Skeletal muscle tissue (tissue), 3 donors: ENCODE measurements at regions not wholly inside any gene's neighbourhood (a gene's known extent, or its start where the extent isn't known, plus 50 kb on each side); places are given as distances from the start of the nearest gene placed in this dataset.

Experiments used
- H3K27ac ChIP-seq: one replicate; pipeline ENCODE4 v1.7.0; 2013; ENCODE audit warnings: mild to moderate bottlenecking, low read depth, low read length, inconsistent platforms
- H3K27me3 ChIP-seq, 3 donors: one replicate each; pipeline ENCODE4 v1.7.0; 2013; ENCODE audit warnings: low read length in 3 of 3; ENCODE audit not compliant: control insufficient read depth in 3 of 3, insufficient read depth in 3 of 3
- H3K36me3 ChIP-seq, 3 donors: one replicate each; pipeline ENCODE4 v1.7.0; 2013; ENCODE audit warnings: low read length in 3 of 3; ENCODE audit not compliant: control insufficient read depth in 3 of 3, insufficient read depth in 3 of 3
- H3K4me1 ChIP-seq, 3 donors: one replicate each; pipeline ENCODE4 v1.7.0; 2013; ENCODE audit warnings: low read length in 3 of 3, mild to moderate bottlenecking in 3 of 3; ENCODE audit not compliant: control insufficient read depth in 3 of 3, insufficient read depth in 3 of 3
- H3K4me3 ChIP-seq, 3 donors: one replicate each; pipeline ENCODE4 v1.7.0; 2013; ENCODE audit warnings: low read length in 3 of 3
- H3K9ac ChIP-seq, 3 donors: one replicate each; pipeline ENCODE4 v1.7.0; 2013; ENCODE audit warnings: low read length in 3 of 3, mild to moderate bottlenecking in 3 of 3, moderate library complexity in 2 of 3, low read depth in 1 of 3
- H3K9me3 ChIP-seq, 3 donors: one replicate each; pipeline ENCODE4 v1.7.0; 2013; ENCODE audit warnings: low read length in 3 of 3; ENCODE audit not compliant: control insufficient read depth in 3 of 3
- donor health status: Osteomylitis.

- H3K9ac ChIP-seq, result no peak overlapping the region
- H3K4me1 ChIP-seq, result no peaks in the 10 kb centered on the region
- H3K36me3 ChIP-seq, result no peaks in the 10 kb centered on the region
- H3K4me3 ChIP-seq, result no peak overlapping the region
- no peaks in the 10 kb centered on the region for H3K9me3 ChIP-seq
- H3K27ac ChIP-seq, result no peak overlapping the region
- H3K27me3 ChIP-seq, result no peaks in the 10 kb centered on the region
These were observed 555.2 kb upstream of the PCDH10 start for GRCh38 chr4:132593717-132594400.

- H3K27ac ChIP-seq, result no peak overlapping the region
- H3K9me3 ChIP-seq, result no peaks in the 10 kb centered on the region
- H3K9ac ChIP-seq, result no peak overlapping the region
- H3K36me3 ChIP-seq, result no peaks in the 10 kb centered on the region
- H3K27me3 ChIP-seq, result no peaks in the 10 kb centered on the region
- no peaks in the 10 kb centered on the region for H3K4me1 ChIP-seq
- H3K4me3 ChIP-seq, result no peak overlapping the region
These were observed 552.9 kb upstream of the PCDH10 start for GRCh38 chr4:132596186-132596585.

GRCh38 chr4:132605551-132605950, 543.5 kb upstream of the PCDH10 start:
- Histone ChIP-seq H3K36me3 (no peaks in the 10 kb centered on the region), H3K4me1 (no peaks in the 10 kb centered on the region), H3K27me3 (no peaks in the 10 kb centered on the region), H3K4me3 (no peak overlapping the region), H3K9ac (no peak overlapping the region), H3K9me3 (no peaks in the 10 kb centered on the region), H3K27ac (no peak overlapping the region)

- Histone ChIP-seq H3K36me3 (no peaks in the 10 kb centered on the region), H3K4me1 (no peaks in the 10 kb centered on the region), H3K4me3 (no peak overlapping the region), H3K9ac (no peak overlapping the region), H3K9me3 (peaks cover 0 to 2% (median 0%) of the 10 kb centered on the region in 3 donors), H3K27me3 (no peaks in the 10 kb centered on the region), H3K27ac (no peak overlapping the region)
These were observed 534.4 kb upstream of the PCDH10 start for GRCh38 chr4:132614682-132615081.

- Histone ChIP-seq H3K4me1 (no peaks in the 10 kb centered on the region), H3K9me3 (peaks cover 0 to 2% (median 0%) of the 10 kb centered on the region in 3 donors), H3K27me3 (no peaks in the 10 kb centered on the region), H3K4me3 (no peak overlapping the region), H3K27ac (no peak overlapping the region), H3K36me3 (no peaks in the 10 kb centered on the region), H3K9ac (no peak overlapping the region)
These were observed 529.1 kb upstream of the PCDH10 start for GRCh38 chr4:132619968-132620367.

GRCh38 chr4:132642016-132642817, 506.9 kb upstream of the PCDH10 start:
- Histone ChIP-seq H3K27me3 (no peaks in the 10 kb centered on the region), H3K9me3 (no peaks in the 10 kb centered on the region), H3K4me3 (no peak overlapping the region), H3K4me1 (no peaks in the 10 kb centered on the region), H3K36me3 (no peaks in the 10 kb centered on the region), H3K27ac (no peak overlapping the region), H3K9ac (no peak overlapping the region)

- Histone ChIP-seq H3K36me3 (no peaks in the 10 kb centered on the region), H3K4me1 (no peaks in the 10 kb centered on the region), H3K27me3 (no peaks in the 10 kb centered on the region), H3K27ac (no peak overlapping the region), H3K4me3 (no peak overlapping the region), H3K9ac (no peak overlapping the region), H3K9me3 (no peaks in the 10 kb centered on the region)
These were observed 502.9 kb upstream of the PCDH10 start for GRCh38 chr4:132646186-132646585.

- Histone ChIP-seq H3K9ac (no peak overlapping the region), H3K27ac (no peak overlapping the region), H3K27me3 (no peaks in the 10 kb centered on the region), H3K4me3 (no peak overlapping the region), H3K4me1 (no peaks in the 10 kb centered on the region), H3K9me3 (no peaks in the 10 kb centered on the region), H3K36me3 (no peaks in the 10 kb centered on the region)
These were observed 497.9 kb upstream of the PCDH10 start for GRCh38 chr4:132651196-132651595.

GRCh38 chr4:132660181-132660580, 488.9 kb upstream of the PCDH10 start:
- Histone ChIP-seq H3K9ac (no peak overlapping the region), H3K36me3 (no peaks in the 10 kb centered on the region), H3K27me3 (no peaks in the 10 kb centered on the region), H3K4me3 (no peak overlapping the region), H3K27ac (no peak overlapping the region), H3K9me3 (peaks cover 0 to 2% (median 0%) of the 10 kb centered on the region in 3 donors), H3K4me1 (no peaks in the 10 kb centered on the region)

GRCh38 chr4:132662456-132662855, 486.6 kb upstream of the PCDH10 start:
- Histone ChIP-seq H3K4me3 (no peak overlapping the region), H3K9ac (no peak overlapping the region), H3K9me3 (peaks cover 0 to 2% (median 0%) of the 10 kb centered on the region in 3 donors), H3K36me3 (no peaks in the 10 kb centered on the region), H3K4me1 (no peaks in the 10 kb centered on the region), H3K27ac (no peak overlapping the region), H3K27me3 (no peaks in the 10 kb centered on the region)
